ENCODE measurements at regions not wholly inside any gene's neighbourhood (a gene's known extent, or its start where the extent isn't known, plus 50 kb on each side); places are given as distances from the start of the nearest gene placed in this dataset.
A peak's percentile ranks its signal among the peaks of the same experiment; 100 is the strongest.

GRCh38 chr9:34830068-34830467, 120.1 kb upstream of the CCL21 start:
- Histone ChIP-seq H3K36me3 (no peaks in the 10 kb centered on the region), H3K4me3 (no peak overlapping the region), H3K4me1 (no peaks in the 10 kb centered on the region), H3K27me3 (no peaks in the 10 kb centered on the region), H3K9me3 (no peaks in the 10 kb centered on the region), H3K27ac (replicated peaks in 1 of 4) (no peak overlapping the region)
- no peak for DNase-seq (ENCODE audit: extremely low spot score)
- TF ChIP-seq POLR2A (IDR thresholded peaks at IDR 0.05; ENCODE audit: low read depth) = no peak
- TF ChIP-seq POLR2AphosphoS5 (IDR thresholded peaks at IDR 0.05) = no peak
- TF ChIP-seq, protein P1, sequence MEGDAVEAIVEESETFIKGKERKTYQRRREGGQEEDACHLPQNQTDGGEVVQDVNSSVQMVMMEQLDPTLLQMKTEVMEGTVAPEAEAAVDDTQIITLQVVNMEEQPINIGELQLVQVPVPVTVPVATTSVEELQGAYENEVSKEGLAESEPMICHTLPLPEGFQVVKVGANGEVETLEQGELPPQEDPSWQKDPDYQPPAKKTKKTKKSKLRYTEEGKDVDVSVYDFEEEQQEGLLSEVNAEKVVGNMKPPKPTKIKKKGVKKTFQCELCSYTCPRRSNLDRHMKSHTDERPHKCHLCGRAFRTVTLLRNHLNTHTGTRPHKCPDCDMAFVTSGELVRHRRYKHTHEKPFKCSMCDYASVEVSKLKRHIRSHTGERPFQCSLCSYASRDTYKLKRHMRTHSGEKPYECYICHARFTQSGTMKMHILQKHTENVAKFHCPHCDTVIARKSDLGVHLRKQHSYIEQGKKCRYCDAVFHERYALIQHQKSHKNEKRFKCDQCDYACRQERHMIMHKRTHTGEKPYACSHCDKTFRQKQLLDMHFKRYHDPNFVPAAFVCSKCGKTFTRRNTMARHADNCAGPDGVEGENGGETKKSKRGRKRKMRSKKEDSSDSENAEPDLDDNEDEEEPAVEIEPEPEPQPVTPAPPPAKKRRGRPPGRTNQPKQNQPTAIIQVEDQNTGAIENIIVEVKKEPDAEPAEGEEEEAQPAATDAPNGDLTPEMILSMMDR (IDR thresholded peaks at IDR 0.05) = no peak
- TF ChIP-seq EP300 (IDR thresholded peaks at IDR 0.05) = no peak
- intact Hi-C loops (cut with DNase I) = no loop called here
- WGBS = 93% methylated on average over 1 of the region's 1 CpG

- DNase-seq (ENCODE audit: extremely low spot score) = peak; percentile 90
- Histone ChIP-seq H3K4me3 (no peak overlapping the region), H3K4me1 (no peaks in the 10 kb centered on the region), H3K27me3 (no peaks in the 10 kb centered on the region), H3K9me3 (no peaks in the 10 kb centered on the region), H3K36me3 (no peaks in the 10 kb centered on the region), H3K27ac (replicated peaks in 1 of 4) (no peak overlapping the region)
- TF ChIP-seq POLR2A (IDR thresholded peaks at IDR 0.05; ENCODE audit: low read depth) = no peak
- TF ChIP-seq POLR2AphosphoS5 (IDR thresholded peaks at IDR 0.05) = no peak
- no peak for TF ChIP-seq EP300 (IDR thresholded peaks at IDR 0.05)
- TF ChIP-seq, protein P1 (IDR thresholded peaks at IDR 0.05) = no peak
- intact Hi-C loops (cut with DNase I) = no loop called here
Observed at GRCh38 chr9:34826999-34827538, 117.1 kb upstream of the CCL21 start.

GRCh38 chr9:34825775-34826174, 115.8 kb upstream of the CCL21 start:
- TF ChIP-seq, protein P1 (IDR thresholded peaks at IDR 0.05) = no peak
- no peak for TF ChIP-seq POLR2AphosphoS5 (IDR thresholded peaks at IDR 0.05)
- TF ChIP-seq POLR2A (IDR thresholded peaks at IDR 0.05; ENCODE audit: low read depth) = no peak
- TF ChIP-seq EP300 (IDR thresholded peaks at IDR 0.05) = no peak
- WGBS = 53% methylated on average over 4 of the region's 4 CpGs
- intact Hi-C loops (cut with DNase I) = no loop called here
- no peak overlapping the region for H3K27ac ChIP-seq (replicated peaks in 1 of 4)
- no peak overlapping the region for H3K4me3 ChIP-seq
- H3K27me3 ChIP-seq = no peaks in the 10 kb centered on the region
- H3K36me3 ChIP-seq = no peaks in the 10 kb centered on the region
- no peaks in the 10 kb centered on the region for H3K9me3 ChIP-seq
- no peak for DNase-seq (ENCODE audit: extremely low spot score)
- H3K4me1 ChIP-seq = no peaks in the 10 kb centered on the region

DNA sequence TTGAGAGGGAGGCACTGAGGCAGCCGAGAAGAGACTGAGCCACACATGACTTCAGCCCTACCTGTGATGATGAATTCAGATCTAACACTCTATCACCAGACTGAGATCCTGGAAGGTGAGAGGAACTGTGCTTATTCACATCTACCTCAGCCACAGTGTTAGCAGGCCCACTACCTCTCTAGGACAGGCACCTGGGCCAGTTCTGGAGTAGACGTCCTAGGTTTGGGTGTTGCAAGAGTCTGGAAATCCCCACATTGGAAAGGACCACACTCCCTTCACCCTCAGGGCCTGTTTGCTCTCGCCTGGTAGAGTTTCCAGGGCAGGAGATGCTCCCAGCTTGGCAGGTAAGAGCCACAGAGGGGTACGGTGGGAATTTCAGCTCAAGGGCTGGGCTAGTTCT, 113.8 kb upstream of the CCL21 start:
- H3K4me1 ChIP-seq = no peaks in the 10 kb centered on the region
- intact Hi-C loops (cut with DNase I) = no loop called here
- H3K36me3 ChIP-seq = no peaks in the 10 kb centered on the region
- H3K9me3 ChIP-seq = peaks cover 0 to 12% (median 2%) of the 10 kb centered on the region in 4 donors
- H3K4me3 ChIP-seq = no peak overlapping the region
- no peaks in the 10 kb centered on the region for H3K27me3 ChIP-seq
- TF ChIP-seq EP300 (IDR thresholded peaks at IDR 0.05) = no peak
- TF ChIP-seq POLR2AphosphoS5 (IDR thresholded peaks at IDR 0.05) = no peak
- TF ChIP-seq POLR2A (IDR thresholded peaks at IDR 0.05; ENCODE audit: low read depth) = no peak
- TF ChIP-seq, protein P1 (IDR thresholded peaks at IDR 0.05) = no peak
- peak; percentile 82 for DNase-seq (ENCODE audit: extremely low spot score)
- no peak overlapping the region for H3K27ac ChIP-seq (replicated peaks in 1 of 4)
- 100% methylated on average over 1 of the region's 4 CpGs for WGBS

- Histone ChIP-seq H3K4me1 (peaks cover 0 to 11% (median 10%) of the 10 kb centered on the region in 4 donors), H3K4me3 (peak overlapping the region; percentile 26 to 39 (median 32)), H3K36me3 (no peaks in the 10 kb centered on the region), H3K27ac (replicated peaks in 1 of 4) (no peak overlapping the region), H3K9me3 (peaks cover 0 to 14% (median 9%) of the 10 kb centered on the region in 4 donors), H3K27me3 (peaks cover 0 to 49% (median 4%) of the 10 kb centered on the region in 4 donors)
- no peak for TF ChIP-seq POLR2AphosphoS5 (IDR thresholded peaks at IDR 0.05)
- no peak for TF ChIP-seq POLR2A (IDR thresholded peaks at IDR 0.05; ENCODE audit: low read depth)
- TF ChIP-seq EP300 (IDR thresholded peaks at IDR 0.05) = no peak
- TF ChIP-seq, protein P1 (IDR thresholded peaks at IDR 0.05) = no peak
- intact Hi-C loops (cut with DNase I) = no loop called here
- 47% methylated on average over 5 of the region's 14 CpGs for WGBS
- peak; percentile 55 for DNase-seq (ENCODE audit: extremely low spot score)
Observed at GRCh38 chr9:34810187-34810524, 100.2 kb upstream of the CCL21 start.

Measured in esophagus muscularis mucosa (tissue), 4 donors.